NCI-H2227 (cell line): ENCODE measurements at regions not wholly inside any gene's neighbourhood (a gene's known extent, or its start where the extent isn't known, plus 50 kb on each side); places are given as distances from the start of the nearest gene placed in this dataset.

ENCODE experiments used
- DNase-seq: peaks from one replicate; lab custom pipeline; 2025; ENCODE audit not compliant: unreplicated experiment; lab: John Stamatoyannopoulos, UW

DNA sequence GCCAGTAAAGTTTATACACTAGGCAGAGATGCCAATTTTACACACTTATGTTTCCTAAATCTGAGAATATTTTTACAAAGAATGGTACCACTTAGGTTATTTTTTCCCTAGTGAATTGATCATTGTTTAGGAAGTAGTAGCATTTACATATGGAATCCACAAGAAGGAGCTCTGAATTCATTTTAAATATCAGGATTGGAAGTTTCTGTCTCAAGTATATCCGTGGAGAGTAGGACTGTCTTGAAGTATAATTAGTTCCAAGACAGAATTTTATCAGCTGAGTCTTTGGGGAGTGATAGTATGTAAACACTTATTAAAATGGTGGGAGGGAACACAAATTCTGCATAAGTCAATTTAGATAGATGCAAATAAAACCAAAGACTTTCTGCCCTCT is 82.3 kb upstream of the FAM98A start:
- no peak for DNase-seq

DNA sequence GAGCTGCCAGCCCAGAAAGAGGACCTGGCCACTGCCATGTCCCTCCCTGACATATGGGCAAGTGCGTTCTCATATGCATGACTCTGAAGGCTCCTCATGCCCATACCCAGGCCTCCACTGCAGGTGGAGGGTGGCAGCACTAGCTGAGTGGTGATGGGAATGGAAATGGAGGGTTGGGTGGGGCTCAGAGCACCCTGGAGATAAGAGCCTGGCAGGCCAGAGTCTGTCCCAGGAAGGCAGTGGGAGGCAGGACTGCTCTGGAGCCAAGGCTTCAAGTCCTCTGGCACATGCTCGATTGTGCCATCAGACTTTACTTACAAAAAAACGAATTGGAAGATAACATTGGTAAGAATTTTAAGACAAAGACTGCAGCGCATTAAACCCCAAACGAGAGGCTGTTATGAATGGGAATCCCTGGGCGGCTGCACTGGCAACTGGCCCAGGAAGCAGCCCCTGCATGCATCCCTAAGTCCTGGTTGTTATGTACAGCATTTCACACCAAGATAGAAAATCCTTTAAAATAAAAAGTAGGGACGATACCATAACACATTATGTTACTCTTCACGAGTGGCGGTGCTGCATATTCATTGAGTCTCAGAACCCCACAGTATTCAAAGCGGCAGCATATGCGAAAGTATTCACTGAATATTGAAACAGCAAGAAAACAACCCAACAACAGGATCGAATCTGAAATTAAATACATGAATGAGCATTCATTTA is 81.7 kb upstream of the FAM98A start:
- DNase-seq = no peak

DNA sequence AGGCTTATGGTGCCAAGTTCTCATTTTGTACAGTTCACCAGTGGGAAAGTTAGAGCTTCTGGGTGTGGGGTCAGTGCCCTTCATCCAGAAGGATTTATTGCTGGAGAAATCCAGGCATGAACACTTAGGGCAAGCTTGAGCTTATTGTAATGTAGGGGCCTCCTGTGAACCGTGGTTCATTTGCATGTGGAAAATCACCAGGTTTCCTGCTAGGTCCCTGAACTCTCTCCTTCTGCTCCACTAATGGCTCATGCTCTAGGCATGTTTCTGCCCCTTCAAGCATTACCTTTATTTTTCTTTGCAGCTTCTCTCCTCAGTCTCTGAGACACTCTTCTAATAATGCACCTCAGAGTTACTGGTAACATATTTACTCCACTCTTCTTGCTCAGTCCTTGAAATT is 79.3 kb upstream of the FAM98A start:
- no peak for DNase-seq

- DNase-seq = no peak
Measured at GRCh38 chr2:33673937-33674336, 74.8 kb upstream of the FAM98A start.

- DNase-seq = no peak
Measured at GRCh38 chr2:33672896-33673295, 73.8 kb upstream of the FAM98A start.

DNA sequence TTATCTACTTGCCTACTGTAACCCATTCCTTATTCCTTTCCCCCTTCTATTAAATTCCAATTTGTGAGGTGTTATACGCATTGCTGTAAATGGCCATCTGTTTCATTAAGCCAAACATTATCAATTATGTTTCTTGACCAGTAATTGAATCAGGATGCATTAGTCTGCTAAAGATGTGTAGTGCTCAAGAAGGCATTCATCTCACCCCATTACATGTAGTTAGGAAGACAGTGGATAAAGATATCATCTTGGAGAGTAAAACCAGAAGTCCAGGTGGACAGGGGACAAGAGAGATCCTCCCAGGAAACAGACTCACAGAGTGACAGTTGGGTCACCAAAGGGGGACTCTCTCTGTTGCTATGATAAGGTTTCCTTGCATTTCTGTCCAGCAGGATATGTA is 73.3 kb upstream of the FAM98A start:
- no peak for DNase-seq

- no peak for DNase-seq
Measured at GRCh38 chr2:33671198-33671597, 72.1 kb upstream of the FAM98A start.

DNA sequence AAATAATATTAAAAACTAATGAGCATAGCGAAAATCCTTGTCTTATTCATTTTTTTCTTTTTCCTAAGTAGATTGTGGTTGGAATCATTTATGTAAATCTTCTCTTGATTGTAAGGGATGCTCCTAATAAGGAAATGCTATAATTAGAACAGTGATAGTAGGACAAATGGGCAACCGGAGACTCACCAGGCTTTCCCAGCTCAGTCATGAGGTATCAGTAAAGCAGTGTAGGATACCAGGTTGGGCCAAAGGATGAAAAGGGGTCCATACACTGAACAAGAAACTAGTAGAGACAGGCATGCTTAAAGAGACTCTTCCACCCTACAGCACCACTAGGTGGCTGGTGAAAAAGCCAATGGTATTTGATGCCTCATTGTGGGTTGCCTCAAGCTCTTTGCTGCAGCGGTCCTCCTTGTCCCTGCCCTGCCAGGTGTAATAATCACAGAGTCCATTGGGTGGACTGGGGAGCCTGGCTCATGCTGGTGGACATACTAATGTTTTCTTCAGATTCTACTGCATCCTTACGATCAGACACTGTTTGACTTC is 71.4 kb upstream of the FAM98A start:
- DNase-seq = no peak

- DNase-seq = no peak
Measured at GRCh38 chr2:33666879-33667278, 67.8 kb upstream of the FAM98A start.

DNA sequence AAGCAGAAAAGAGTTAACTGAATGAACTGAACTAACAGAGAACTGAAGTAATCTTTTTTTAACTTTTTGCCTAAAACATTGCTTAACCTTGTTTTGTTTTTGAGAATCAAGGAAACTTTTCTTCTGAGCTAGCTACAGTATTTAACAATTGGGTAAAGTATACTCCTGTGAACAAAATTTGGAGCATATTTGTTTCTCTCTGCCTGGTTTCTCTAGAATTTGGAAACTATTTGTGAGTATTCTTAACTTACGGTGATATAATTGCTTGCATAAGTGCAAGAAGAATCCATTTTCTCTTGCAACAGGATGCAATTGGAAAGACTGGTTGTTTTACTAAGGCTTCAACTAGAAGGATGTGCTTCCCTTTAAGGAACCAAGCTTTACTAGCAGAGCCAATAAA is 65.9 kb upstream of the FAM98A start:
- no peak for DNase-seq

GRCh38 chr2:33660416-33661123 is 61.5 kb upstream of the FAM98A start:
- DNase-seq = no peak

- DNase-seq = no peak
Measured at GRCh38 chr2:33655626-33656320, 56.7 kb upstream of the FAM98A start.

- no peak for DNase-seq
Measured at GRCh38 chr2:33652830-33653229, 53.7 kb upstream of the FAM98A start.

DNA sequence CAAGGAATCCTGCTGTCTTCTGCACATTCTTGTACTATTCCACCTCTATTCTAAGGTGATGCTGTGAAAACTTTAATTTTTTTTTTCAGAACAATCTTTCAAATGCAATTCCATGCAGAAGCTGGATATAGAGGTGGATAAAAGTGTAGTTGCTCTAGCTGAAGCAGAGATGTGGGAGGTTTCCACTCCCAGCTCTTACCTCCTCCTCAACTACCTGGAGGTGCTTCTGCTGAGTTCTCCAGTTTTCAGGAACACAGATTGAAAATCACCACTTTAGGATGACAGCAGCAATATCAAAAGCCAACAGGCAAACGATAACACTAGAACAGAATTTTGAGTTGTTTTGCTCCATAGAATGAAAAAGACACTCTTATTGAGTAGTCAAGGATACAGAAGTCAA is 51.1 kb upstream of the FAM98A start:
- DNase-seq = no peak
